KBM-7 (cell line): ENCODE measurements at regions not wholly inside any gene's neighbourhood (a gene's known extent, or its start where the extent isn't known, plus 50 kb on each side); places are given as distances from the start of the nearest gene placed in this dataset.
"Not testable (repeated sequence)": the region's sequence is repeated elsewhere in the genome, so short reads cannot be mapped to it uniquely, and the experiment has no call there.

ENCODE experiments used
- DNase-seq: peaks from one replicate; pipeline ENCODE4 v3.0.0-alpha.2; 2015
- in situ Hi-C: fragments of 300-500 bp; cut with MboI; formaldehyde crosslinking; loops from 2 replicates; pipeline ENCODE4 v1.14.3; 2020; ENCODE audit warnings: low sequenced_read_pairs, low pct_unique_long_range_greater_than_20kb, mixed read lengths

- in situ Hi-C loops, result no loop called here
- no peak for DNase-seq
These were observed 50.0 kb upstream of the ABLIM1 start for GRCh38 chr10:114708084-114708483.

- no peak for DNase-seq
- in situ Hi-C loops, result no loop called here
These were observed 50.8 kb upstream of the ABLIM1 start for GRCh38 chr10:114708717-114709335.

- in situ Hi-C loops, result no loop called here
- no peak for DNase-seq
These were observed 51.9 kb upstream of the ABLIM1 start for GRCh38 chr10:114709984-114710383.

- no peak for DNase-seq
- in situ Hi-C loops, result no loop called here
These were observed 53.2 kb upstream of the ABLIM1 start for GRCh38 chr10:114711176-114711868.

GRCh38 chr10:114711869-114712250 is 53.8 kb upstream of the ABLIM1 start:
- in situ Hi-C loops, result no loop called here
- no peak for DNase-seq

DNA sequence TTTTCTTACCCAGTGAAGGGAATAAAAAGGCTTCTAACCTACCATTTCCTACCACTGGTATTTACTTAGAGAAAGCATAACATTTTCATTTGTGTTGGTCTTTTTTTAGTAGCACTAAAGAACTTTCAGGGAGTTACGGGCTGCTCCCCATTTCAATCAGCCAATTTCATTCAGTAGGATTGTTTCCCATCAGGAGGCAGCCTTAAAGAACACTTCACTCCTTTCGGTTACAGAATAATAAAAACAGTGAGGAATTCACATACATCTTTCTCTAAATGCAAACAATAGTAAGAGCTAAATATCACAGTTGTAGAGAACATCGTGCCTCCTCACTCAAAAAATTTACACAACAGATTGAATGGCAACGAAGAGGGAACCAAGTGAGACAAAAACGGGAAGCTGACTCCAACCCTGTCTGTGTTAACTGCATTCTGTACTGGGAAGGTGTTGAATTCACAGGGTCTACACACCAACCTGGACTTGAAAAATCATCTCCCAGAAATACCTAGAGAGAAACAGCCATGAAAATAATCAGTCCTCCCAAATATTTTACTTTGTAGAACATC is 55.5 kb upstream of the ABLIM1 start:
- in situ Hi-C loops, result no loop called here
- DNase-seq, result no peak

DNA sequence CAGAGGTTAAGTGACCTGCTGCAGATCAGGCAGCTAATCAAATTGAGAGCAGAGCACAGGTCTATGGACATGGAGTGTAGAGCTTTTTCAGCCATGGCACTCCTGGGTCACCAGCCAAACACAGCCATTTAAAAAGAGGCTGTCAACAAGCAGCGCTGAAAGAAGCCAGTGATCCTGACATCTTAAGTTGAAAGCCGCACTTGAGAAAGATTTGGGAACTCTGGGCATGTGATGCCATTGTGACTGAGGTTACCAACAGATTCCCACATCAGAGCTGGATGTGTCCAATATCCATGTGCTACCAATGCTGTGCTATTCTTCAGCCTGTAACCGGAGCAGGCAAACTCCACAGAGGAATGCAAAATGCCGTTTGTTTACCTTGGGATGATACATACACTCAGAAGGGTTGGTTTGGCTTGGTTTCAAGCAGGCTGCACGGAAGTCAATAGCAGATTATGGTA is 56.2 kb upstream of the ABLIM1 start:
- in situ Hi-C loops, result no loop called here
- no peak for DNase-seq

DNA sequence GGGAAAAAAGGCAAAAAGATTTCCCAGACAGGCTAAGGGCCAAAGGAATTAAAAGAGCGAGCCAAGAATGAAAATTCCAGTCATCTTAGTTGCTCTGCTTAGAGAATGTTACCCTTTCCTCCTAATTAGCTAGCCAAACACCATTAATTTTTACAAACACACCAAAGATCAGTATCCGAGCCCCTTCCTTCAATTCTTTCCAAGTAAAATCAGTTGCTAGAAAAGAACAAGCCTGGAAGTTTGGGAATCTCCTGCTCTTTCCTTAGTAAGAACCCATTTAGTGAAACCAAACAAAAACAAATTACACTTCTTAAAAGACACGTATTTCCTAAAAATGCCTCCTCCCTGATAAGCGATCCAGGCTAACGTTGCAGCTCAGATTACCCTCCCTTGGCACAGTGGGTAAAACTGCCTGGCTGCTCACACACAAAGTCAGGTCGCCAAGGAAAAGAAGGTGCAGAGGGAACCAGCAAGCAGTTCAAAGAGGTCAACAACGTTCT is 57.1 kb upstream of the ABLIM1 start:
- in situ Hi-C loops, result no loop called here
- DNase-seq, result no peak

DNA sequence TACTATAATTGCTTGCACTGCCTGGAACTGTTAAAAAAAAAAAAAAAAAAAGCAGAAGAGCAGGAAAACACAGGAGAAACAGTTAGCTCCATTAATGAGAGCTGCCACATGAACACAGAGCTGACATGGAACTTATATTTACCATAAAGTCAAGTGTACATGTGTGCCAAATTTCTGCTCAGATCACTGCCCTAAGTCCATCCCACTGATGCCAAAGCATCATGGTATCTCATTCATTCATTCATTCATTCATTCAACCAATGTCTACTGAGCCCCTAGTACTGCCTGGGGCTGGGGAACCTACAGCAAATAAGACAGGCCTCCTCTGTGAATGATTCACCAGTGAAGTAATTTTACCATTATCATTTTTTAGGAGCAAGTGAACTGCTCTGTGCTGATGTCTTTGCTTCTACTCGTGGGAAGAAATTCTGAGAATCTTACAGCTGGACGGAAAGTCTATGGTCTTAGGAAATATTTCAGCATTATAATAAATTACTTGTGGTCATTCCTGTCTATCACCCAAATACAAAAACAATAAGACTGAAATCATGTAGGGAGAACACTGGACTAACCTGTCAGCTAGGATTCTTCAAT is 58.8 kb upstream of the ABLIM1 start:
- in situ Hi-C loops, result no loop called here
- no peak for DNase-seq

GRCh38 chr10:114717881-114718280 is 59.8 kb upstream of the ABLIM1 start:
- DNase-seq, in situ Hi-C loops: not testable (repeated sequence)

DNA sequence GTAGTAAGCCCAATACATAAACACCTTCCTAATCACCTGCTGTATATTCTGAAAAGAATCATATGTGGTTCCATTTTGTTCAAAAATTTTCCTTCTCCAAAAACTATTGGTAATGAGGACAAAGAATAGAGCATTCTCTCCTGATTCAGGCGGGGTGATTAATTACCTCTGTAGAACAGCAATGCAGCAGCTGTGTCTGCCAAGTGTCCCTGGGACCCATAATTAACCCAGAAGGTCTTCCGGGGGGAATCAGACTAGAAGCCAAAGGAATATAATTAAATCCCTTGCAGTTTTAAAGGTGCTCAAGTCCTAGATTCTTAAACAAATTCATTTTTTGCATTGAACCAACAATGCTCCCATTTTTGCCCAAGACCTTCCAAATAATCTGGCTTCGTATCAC is 60.3 kb upstream of the ABLIM1 start:
- in situ Hi-C loops, result no loop called here
- no peak for DNase-seq

DNA sequence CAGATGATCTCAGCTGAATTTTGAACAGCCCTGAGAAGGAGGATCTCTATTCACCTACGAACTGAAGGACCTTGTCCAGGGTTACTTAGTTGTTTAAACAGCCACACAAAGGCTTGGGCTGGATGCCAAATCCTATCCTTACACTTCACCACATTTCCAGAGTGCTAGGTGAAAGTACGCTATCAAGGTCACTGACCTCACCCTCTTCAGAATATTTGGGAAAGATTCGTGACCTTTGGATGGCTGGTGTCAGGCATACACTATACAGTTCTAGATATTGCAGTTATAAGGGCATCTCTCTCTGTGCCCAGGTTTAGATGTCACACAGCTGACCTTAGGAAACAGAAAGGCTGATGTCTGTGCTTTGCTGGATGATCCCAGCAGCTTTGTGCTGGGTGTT is 61.2 kb upstream of the ABLIM1 start:
- in situ Hi-C loops, result no loop called here
- no peak for DNase-seq

DNA sequence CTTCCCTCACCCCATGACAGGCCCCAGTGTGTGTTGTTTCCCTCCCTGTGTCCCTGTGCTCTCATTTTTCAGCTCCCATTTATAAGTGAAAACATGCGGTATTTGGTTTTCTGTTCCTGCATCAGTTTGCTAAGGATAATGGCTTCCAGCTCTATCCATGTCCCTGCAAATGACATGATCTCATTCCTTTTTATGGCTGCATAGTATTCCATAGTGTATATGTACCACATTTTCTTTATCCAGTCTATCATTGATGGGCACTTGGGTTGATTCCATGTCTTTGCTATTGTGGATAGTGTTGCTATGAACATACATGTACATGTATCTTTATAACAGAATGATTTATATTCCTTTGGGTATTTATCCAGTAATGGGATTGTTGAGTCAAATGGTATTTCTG is 61.9 kb upstream of the ABLIM1 start:
- in situ Hi-C loops, DNase-seq: not testable (repeated sequence)

DNA sequence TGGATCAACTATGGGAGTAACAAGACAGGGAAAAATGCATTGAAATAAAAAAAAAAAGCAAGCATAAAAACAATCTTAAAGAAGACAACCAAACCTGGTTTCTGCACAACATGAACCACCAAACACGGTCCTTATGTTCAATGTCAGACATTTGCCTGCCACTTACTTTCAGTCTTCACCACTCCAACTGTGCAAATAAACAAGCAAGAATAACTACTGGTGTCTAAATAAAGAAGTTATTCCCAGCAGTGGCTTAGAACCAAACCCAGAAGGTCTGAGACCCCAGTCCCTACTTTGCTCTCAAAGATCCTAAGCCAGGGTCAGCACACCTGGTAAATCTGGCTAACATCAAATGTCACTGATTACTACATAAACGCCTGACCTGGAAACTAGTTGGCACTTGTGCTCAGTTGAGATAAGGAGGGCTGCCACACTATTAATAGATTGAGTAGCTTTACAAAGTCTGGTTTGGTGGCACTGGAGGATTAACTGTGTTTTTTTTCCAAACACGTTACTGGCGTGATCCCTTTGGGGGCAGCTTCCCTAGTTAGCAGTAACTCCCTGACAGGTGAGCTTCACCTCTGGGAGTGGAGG is 62.7 kb upstream of the ABLIM1 start:
- no peak for DNase-seq
- in situ Hi-C loops, result no loop called here

GRCh38 chr10:114722136-114722535 is 64.1 kb upstream of the ABLIM1 start:
- in situ Hi-C loops, result not testable (repeated sequence)
- DNase-seq, result peak; percentile 4

DNA sequence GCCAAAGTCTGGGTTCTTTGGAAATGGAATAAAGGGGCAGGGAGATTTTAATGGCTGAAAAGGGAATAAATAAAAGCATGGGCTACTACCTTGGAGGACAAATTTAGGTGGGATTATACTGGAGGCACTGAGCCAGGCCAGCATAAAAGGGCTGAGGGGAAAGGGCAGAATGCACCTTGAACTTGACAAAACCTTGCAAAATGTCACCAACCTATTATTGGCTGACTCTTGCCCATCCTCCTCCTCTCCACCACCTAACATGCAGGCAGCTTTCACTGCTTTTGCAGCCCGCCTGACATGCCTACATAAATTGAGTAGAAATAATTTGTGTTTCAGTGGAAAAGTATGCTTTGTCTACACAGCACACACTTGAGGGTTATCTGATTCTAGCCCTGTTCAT is 65.3 kb upstream of the ABLIM1 start:
- DNase-seq, result no peak
- in situ Hi-C loops, result no loop called here

- in situ Hi-C loops, result no loop called here
- DNase-seq, result no peak
These were observed 66.1 kb upstream of the ABLIM1 start for GRCh38 chr10:114723991-114724715.

DNA sequence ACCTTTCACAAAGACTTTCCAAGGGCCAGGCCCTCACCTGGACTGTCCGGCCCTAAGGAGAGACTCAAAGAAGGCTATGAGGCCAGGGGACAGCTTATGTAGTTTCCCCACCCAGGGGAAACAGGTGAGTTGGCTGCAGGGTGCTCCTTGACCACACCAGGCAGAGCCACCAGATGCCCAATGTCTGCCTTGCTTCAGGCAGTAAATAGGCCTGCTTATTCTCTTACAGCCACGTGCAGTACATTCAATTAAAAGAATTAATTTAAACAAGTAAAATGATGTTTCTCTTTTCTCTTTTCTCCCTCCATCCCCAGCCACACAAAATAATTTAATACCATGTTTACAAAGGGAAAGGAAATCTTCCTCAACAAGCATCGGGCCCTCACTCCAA is 66.6 kb upstream of the ABLIM1 start:
- in situ Hi-C loops, result no loop called here
- DNase-seq, result no peak

DNA sequence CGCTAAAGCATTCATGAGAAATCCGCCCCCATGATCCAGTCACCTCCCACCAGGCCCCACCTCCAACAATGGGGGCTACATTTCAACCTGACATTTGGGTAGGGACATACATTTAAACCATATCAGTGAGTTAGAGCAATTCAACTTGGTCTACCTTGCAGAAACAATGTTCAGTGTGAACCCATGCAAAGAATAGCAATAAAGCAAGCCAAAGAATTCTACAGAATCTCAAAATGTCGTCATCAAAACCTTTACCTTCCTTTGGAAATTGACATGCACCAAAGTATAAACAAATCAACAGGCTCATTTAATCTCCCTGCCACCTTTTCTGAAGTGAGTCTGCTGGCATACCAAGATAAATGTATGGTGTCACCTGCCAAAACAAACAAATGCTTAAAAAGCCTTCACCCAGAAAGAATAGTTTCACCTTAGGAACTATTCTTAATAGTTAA is 68.8 kb upstream of the ABLIM1 start:
- in situ Hi-C loops, result no loop called here
- no peak for DNase-seq
